ENCODE measurements at regions not wholly inside any gene's neighbourhood (a gene's known extent, or its start where the extent isn't known, plus 50 kb on each side); places are given as distances from the start of the nearest gene placed in this dataset.

GRCh38 chr18:59967878-59968277 lies 68.1 kb downstream of the PMAIP1 start:
- TF ChIP-seq, protein P1, sequence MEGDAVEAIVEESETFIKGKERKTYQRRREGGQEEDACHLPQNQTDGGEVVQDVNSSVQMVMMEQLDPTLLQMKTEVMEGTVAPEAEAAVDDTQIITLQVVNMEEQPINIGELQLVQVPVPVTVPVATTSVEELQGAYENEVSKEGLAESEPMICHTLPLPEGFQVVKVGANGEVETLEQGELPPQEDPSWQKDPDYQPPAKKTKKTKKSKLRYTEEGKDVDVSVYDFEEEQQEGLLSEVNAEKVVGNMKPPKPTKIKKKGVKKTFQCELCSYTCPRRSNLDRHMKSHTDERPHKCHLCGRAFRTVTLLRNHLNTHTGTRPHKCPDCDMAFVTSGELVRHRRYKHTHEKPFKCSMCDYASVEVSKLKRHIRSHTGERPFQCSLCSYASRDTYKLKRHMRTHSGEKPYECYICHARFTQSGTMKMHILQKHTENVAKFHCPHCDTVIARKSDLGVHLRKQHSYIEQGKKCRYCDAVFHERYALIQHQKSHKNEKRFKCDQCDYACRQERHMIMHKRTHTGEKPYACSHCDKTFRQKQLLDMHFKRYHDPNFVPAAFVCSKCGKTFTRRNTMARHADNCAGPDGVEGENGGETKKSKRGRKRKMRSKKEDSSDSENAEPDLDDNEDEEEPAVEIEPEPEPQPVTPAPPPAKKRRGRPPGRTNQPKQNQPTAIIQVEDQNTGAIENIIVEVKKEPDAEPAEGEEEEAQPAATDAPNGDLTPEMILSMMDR (IDR thresholded peaks at IDR 0.05; ENCODE audit: low read depth, low read length) = no peak
- no peak overlapping the region for H3K4me3 ChIP-seq (ENCODE audit: low read depth, low read length)

- TF ChIP-seq, protein P1 (IDR thresholded peaks at IDR 0.05; ENCODE audit: low read depth, low read length) = no peak
- H3K4me3 ChIP-seq (ENCODE audit: low read depth, low read length) = no peak overlapping the region
Observed at GRCh38 chr18:59966913-59967312, 67.1 kb downstream of the PMAIP1 start.

GRCh38 chr18:59963229-59963628 lies 63.4 kb downstream of the PMAIP1 start:
- H3K4me3 ChIP-seq (ENCODE audit: low read depth, low read length) = no peak overlapping the region
- TF ChIP-seq, protein P1 (IDR thresholded peaks at IDR 0.05; ENCODE audit: low read depth, low read length) = no peak

DNA sequence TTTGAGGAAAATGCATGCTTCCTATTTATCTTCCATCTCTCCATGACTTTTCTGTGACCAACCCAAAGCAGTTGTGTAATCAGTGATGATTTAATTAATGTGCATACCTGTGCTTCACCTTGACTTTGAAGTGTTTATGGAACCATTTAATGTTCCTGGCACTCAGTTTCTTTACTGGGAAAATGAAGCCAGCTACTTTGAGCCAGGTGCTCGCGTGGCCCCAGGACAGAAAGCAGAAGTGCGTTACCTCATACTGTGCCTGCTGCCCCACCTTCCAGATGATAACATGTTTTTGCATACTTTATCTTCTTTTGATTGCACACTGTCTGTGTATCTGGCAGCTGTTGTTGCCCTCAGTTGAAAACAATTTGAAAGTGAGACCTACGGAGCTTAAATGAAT lies 61.3 kb downstream of the PMAIP1 start:
- TF ChIP-seq, protein P1 (IDR thresholded peaks at IDR 0.05; ENCODE audit: low read depth, low read length) = no peak
- H3K4me3 ChIP-seq (ENCODE audit: low read depth, low read length) = no peak overlapping the region

DNA sequence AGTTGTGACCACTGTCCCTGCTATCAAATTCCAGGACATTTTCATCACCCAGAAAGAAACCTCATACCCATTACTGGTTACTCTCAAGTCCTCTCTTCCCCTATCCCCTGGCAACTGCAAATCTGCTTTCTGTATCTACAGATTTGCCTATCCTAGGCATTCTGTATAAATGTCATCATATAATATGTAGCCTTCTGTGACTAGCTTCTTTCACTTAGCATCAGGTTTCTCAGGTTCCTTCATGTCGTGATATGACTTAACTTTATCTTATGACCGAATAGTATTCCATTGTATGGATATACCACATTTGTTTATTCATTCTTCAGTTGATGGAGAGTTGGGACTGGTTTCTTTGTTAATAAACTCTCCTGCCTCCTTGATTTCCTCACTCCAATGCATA lies 60.5 kb downstream of the PMAIP1 start:
- H3K4me3 ChIP-seq (ENCODE audit: low read depth, low read length) = no peak overlapping the region
- TF ChIP-seq, protein P1 (IDR thresholded peaks at IDR 0.05; ENCODE audit: low read depth, low read length) = no peak

DNA sequence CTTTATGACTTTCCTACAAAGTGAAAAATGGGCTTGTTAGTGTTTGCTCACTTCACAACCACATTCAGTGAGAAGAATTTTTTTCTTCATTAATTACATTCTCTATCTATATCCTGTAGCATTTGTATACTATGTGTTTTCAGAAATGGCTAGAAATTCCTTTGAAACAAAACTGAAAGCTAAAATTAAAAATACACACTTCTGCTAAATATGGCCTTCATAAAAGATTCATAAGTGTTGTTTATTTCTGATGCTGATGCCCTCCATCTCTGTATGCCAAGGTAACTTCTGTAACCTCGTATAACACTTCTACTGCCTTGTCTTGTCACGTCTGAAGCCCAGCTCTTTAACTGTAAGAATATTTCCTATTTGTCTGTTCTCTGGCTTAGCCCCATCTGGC lies 59.8 kb downstream of the PMAIP1 start:
- H3K4me3 ChIP-seq (ENCODE audit: low read depth, low read length) = no peak overlapping the region
- TF ChIP-seq, protein P1 (IDR thresholded peaks at IDR 0.05; ENCODE audit: low read depth, low read length) = no peak

- TF ChIP-seq, protein P1 (IDR thresholded peaks at IDR 0.05; ENCODE audit: low read depth, low read length) = no peak
- H3K4me3 ChIP-seq (ENCODE audit: low read depth, low read length) = no peak overlapping the region
Observed at GRCh38 chr18:59959073-59959472, 59.3 kb downstream of the PMAIP1 start.
